HG03469 (cell line): ENCODE measurements at regions not wholly inside any gene's neighbourhood (a gene's known extent, or its start where the extent isn't known, plus 50 kb on each side); places are given as distances from the start of the nearest gene placed in this dataset.
"Not testable (repeated sequence)": the region's sequence is repeated elsewhere in the genome, so short reads cannot be mapped to it uniquely, and the experiment has no call there.

Experiments used
- ATAC-seq: cut with Tn5 transposase; IDR thresholded peaks from one replicate; pipeline ENCODE4 v1.9.1; 2021; ENCODE audit warnings: mild to moderate bottlenecking, moderate library complexity, moderate number of reproducible peaks; ENCODE audit not compliant: unreplicated experiment

GRCh38 chr11:103716363-103716762 is 320.1 kb upstream of the DDI1 start:
- ATAC-seq: no peak

- ATAC-seq: no peak
Measured at GRCh38 chr11:103727262-103727661, 309.2 kb upstream of the DDI1 start.

GRCh38 chr11:103729617-103730016 is 306.8 kb upstream of the DDI1 start:
- ATAC-seq: no peak

- ATAC-seq: no peak
Measured at GRCh38 chr11:103730131-103730940, 306.1 kb upstream of the DDI1 start.

- no peak for ATAC-seq
Measured at GRCh38 chr11:103731670-103732069, 304.8 kb upstream of the DDI1 start.

- no peak for ATAC-seq
Measured at GRCh38 chr11:103733889-103734288, 302.6 kb upstream of the DDI1 start.

GRCh38 chr11:103735497-103736032 is 300.9 kb upstream of the DDI1 start:
- no peak for ATAC-seq

GRCh38 chr11:103736315-103737036 is 300.0 kb upstream of the DDI1 start:
- ATAC-seq: no peak

- ATAC-seq: no peak
Measured at GRCh38 chr11:103737037-103737622, 299.3 kb upstream of the DDI1 start.

GRCh38 chr11:103737747-103738146 is 298.7 kb upstream of the DDI1 start:
- ATAC-seq: no peak

- not testable (repeated sequence) for ATAC-seq
Measured at GRCh38 chr11:103739074-103739796, 297.2 kb upstream of the DDI1 start.

- ATAC-seq: peak; percentile 88
Measured at GRCh38 chr11:103744496-103745153, 291.8 kb upstream of the DDI1 start.

GRCh38 chr11:103749158-103749557 is 287.3 kb upstream of the DDI1 start:
- no peak for ATAC-seq

- no peak for ATAC-seq
Measured at GRCh38 chr11:103768816-103769215, 267.6 kb upstream of the DDI1 start.

GRCh38 chr11:103773059-103773458 is 263.4 kb upstream of the DDI1 start:
- ATAC-seq: no peak

- ATAC-seq: no peak
Measured at GRCh38 chr11:103773537-103773936, 262.9 kb upstream of the DDI1 start.

- no peak for ATAC-seq
Measured at GRCh38 chr11:103779054-103779453, 257.4 kb upstream of the DDI1 start.

- ATAC-seq: no peak
Measured at GRCh38 chr11:103789952-103790351, 246.5 kb upstream of the DDI1 start.

GRCh38 chr11:103792981-103793468 is 243.4 kb upstream of the DDI1 start:
- no peak for ATAC-seq

- ATAC-seq: no peak
Measured at GRCh38 chr11:103794262-103794661, 242.2 kb upstream of the DDI1 start.
